Stimulated activated CD8-positive, alpha-beta memory T cell treated with anti-CD3 and anti-CD28 coated beads, Interleukin-15, amount 100 ng/mL, for 48 hours (primary cell): ENCODE measurements at regions not wholly inside any gene's neighbourhood (a gene's known extent, or its start where the extent isn't known, plus 50 kb on each side); places are given as distances from the start of the nearest gene placed in this dataset.
"Not testable (repeated sequence)": the region's sequence is repeated elsewhere in the genome, so short reads cannot be mapped to it uniquely, and the experiment has no call there.

Source experiments
- DNase-seq, 2 donors: peaks; one replicate each; pipeline ENCODE4 v3.0.0-alpha.2; 2020; ENCODE audit warnings: low read depth in 2 of 2

- DNase-seq, result no peak
These were observed 141.9 kb upstream of the TNP1 start for GRCh38 chr2:217001740-217002139.

- no peak for DNase-seq
These were observed 140.5 kb upstream of the TNP1 start for GRCh38 chr2:217000406-217000805.

DNA sequence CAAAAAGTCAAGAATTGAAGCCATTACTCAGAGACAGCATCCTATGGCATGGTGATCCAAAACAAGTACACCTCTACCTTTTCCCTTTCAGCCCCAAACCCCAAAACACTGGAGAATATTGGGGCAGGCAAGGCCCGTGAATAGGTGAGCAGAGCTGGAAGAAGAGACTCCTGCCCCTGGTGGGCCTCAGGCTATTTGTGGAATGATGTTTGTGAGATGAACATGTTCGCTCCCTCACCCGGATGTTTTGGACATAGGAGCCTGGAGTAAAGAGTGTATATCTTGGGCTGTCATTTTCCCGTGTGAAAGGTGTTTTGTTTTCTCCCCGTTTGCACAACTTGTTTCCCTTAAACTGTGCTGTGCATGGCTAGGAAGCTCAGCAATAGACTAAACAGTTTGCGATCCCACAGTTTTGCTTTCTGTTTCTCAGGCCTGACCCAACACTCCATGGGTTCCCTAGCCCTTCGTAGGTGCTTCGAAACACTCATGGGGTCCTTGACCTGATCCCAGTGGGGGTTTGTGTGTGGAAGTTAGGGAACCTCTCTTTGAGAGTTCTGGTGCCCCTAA, 136.5 kb upstream of the TNP1 start:
- DNase-seq, result no peak

GRCh38 chr2:216994353-216994854, 134.5 kb upstream of the TNP1 start:
- no peak for DNase-seq

GRCh38 chr2:216992056-216992675, 132.3 kb upstream of the TNP1 start:
- no peak for DNase-seq

GRCh38 chr2:216991563-216991962, 131.7 kb upstream of the TNP1 start:
- no peak for DNase-seq

GRCh38 chr2:216989340-216990129, 129.7 kb upstream of the TNP1 start:
- DNase-seq, result no peak

- no peak for DNase-seq
These were observed 127.5 kb upstream of the TNP1 start for GRCh38 chr2:216987252-216987821.

DNA sequence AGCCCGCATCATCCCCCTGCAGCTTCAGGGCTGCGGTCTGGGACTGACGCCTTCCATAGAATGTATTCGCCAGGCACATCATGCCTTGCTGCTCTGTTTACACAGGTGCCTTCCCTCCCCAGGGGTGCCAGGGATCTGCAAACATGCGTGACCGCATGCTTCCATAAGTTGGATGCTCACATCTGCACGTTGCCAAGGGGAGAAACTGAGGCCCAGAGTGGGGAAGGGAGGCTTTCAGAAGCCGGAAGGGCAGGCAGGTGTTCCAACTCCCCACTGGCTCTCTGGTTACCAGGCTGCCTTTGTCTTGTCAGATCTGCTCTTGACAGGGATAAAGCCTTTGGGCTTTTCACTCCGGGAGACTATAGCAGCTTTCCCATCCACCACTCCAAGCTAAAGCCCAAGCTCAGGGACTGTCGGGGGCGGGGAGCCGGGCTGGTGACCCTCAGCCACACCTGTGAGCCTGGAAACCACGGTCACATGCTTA, 125.8 kb upstream of the TNP1 start:
- no peak for DNase-seq

DNA sequence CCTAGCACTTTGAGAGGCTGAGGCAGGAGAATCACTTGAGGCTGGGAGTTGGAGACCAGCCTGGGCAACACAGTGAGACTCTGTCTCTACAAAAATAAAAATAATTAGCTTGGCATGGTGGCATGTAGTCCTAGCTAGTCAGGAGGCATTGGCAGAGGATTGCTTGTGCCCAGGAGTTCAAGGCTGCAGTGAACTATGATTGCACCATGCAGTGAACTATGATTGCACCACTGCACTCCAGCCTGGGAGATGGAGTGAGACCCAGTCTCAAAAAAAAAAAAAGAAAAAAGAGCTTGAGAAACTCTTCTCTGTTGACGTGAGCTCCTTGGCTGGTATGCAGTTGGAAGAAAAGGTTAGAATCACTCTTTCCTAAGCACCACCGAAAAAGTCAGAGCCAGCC, 125.1 kb upstream of the TNP1 start:
- DNase-seq, result no peak

GRCh38 chr2:216981951-216982350, 122.1 kb upstream of the TNP1 start:
- not testable (repeated sequence) for DNase-seq

DNA sequence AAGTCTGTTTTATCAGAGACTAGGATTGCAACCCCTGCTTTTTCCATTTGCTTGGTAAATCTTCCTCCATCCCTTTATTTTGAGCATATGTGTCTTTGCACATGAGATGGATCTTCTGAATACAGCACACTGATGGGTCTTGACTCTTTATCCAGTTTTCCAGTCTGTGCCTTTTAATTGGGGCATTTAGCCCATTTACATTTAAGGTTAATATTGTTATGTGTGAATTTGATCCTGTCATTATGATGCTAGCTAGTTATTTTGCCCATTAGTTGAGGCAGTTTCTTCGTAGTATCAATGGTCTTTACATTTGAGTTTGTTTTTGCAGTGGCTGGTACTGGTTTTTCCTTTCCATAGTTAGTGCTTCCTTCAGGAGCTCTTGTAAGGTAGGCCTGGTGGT, 120.6 kb upstream of the TNP1 start:
- not testable (repeated sequence) for DNase-seq

DNA sequence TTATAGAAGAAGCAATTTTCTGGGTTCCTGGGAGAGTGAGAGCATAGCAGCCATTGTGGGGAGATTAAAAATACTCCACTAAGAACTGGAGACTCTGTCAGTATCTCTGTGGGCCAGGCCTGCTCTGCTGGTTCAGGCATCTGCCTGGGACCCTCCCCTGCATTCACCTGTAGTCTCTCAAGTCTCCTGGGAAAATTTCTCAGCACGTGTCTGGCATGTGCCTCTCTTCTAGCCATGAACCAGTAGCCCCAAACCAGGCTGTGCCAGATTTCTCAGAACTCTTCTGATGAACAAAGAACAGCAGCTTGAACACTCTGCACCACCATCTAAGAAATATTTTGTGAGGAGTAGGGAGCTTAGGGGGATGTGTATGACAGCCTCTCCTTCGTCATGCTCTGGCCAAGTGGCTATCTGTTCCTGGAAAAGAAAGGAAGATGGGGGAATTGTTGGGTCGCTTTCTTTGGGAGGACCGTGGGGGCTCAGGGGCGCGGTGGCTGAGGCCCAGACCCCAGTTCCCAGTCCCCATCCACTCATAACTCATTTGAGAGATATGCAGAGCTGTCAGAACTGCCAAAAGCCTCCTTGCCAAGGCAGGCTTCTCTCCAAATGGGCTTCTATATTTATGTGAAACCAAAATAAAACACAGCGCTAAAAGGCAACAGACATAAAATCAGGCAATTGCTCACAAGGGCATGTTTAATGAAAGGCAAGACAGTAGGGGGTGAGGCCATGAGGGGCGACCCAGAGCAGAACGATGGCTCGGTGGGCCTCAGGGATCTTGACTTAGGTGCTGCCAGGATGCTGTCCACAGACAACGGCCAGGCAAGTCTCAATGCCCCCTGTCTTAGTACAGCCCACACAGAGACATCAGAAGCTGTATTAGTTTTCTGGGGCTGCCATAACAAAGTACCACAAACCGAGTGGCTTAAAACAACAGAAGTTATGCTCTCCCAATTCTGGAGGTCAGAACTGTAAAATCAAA, 114.7 kb upstream of the TNP1 start:
- DNase-seq, result no peak

DNA sequence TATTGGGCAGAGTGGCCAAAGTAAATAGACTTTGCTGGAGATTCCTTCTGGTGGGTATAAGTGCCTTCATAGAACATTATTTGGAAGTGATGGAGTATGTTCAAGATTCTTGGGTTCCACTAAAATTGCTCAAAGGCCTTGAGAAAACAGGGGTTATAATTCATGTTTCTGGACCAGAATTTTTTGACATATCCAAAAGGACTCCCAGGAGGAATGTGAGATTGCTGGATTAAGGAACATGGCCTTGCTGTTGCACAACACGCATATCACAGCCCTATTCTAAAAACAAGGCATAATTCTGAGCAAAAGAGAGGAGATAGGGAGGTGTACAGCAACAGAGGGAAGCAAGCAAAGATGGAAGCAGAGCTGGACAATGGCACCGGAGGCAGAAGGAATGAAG, 111.7 kb upstream of the TNP1 start:
- no peak for DNase-seq

- DNase-seq, result no peak
These were observed 110.6 kb upstream of the TNP1 start for GRCh38 chr2:216970359-216970915.

DNA sequence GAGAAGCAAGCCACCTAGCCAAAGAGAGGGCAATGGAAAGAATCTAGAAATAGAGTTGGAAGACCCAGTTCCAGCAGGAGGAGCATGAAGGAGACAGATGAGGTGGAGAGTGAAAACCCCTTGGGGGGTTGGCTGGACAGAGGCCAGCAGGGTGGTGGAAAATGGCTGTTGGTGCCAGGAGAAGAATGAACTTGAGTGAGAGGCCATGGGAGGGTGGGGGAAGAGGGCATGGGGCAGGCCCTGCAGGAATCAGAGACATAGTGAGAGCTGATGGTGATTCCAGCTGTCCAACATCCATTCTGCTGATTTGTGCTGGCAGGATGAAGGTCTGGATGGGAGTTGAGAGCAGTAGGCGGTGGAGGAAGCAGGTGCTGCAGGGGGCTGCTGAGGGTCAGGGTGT, 108.0 kb upstream of the TNP1 start:
- no peak for DNase-seq

- no peak for DNase-seq
These were observed 100.9 kb upstream of the TNP1 start for GRCh38 chr2:216960671-216961268.

GRCh38 chr2:216959433-216959832, 99.6 kb upstream of the TNP1 start:
- DNase-seq, result no peak

- DNase-seq, result no peak
These were observed 97.1 kb upstream of the TNP1 start for GRCh38 chr2:216956820-216957493.

DNA sequence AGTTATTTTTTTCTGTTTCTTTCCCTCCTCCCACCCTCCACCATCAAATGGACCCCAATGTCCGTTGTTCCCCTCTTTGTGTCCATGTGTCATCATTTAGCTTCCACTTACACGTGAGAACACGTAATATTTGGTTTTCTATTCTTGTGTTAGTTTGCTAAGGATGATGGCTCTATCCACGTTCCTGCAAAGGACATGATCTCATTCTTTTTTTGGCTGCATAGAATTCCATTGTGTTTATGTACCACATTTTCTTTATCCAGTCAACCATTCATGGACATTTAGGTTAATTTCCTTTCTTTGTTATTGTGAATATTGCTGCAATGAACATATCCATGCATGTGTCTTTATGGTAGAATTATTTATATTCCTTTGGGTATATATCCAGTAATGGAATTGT, 91.3 kb upstream of the TNP1 start:
- DNase-seq, result no peak
